Right ventricle myocardium inferior (tissue), 1 donor: ENCODE measurements at regions not wholly inside any gene's neighbourhood (a gene's known extent, or its start where the extent isn't known, plus 50 kb on each side); places are given as distances from the start of the nearest gene placed in this dataset.
A peak's percentile ranks its signal among the peaks of the same experiment; 100 is the strongest.
"Not testable (repeated sequence)": the region's sequence is repeated elsewhere in the genome, so short reads cannot be mapped to it uniquely, and the experiment has no call there.

ENCODE experiments used
- ATAC-seq: fragments of 200-7000 bp; cut with Tn5 transposase; one replicate; pipeline ENCODE4 v1.9.1; 2020; ENCODE audit warnings: mild to moderate bottlenecking, moderate library complexity
- DNase-seq: peaks from one replicate; pipeline ENCODE4 v3.0.0; 2021; ENCODE audit errors: missing footprints
- intact Hi-C: fragments of 100-400 bp; cut with DNase I; formaldehyde crosslinking; loops from one replicate; pipeline ENCODE4 v1.11.0; 2022
- donor health status: DM: no; HTN: yes; CAD: no; lungs with severe emphysema.

DNA sequence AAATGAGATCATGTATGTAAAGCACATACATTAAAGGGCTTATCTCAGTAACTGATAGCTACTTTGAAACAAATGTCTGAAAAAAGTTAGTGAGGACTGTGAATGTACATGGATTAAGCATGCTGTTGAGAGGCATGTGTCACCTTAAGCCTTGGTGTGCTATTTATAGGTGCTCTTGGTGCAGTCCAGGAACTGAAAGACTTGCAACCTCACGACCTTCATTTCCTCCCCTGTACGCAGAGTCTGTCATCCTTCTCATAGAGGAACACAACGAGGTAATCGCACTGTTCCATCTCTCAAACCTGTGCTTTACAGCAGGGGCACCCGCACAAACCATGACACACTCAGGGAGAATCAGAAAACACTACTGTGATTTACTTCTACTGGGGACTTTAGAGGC, 65.6 kb downstream of the UFM1 start:
- intact Hi-C loops: no loop called here
- ATAC-seq: peak; percentile 92
- no peak for DNase-seq

DNA sequence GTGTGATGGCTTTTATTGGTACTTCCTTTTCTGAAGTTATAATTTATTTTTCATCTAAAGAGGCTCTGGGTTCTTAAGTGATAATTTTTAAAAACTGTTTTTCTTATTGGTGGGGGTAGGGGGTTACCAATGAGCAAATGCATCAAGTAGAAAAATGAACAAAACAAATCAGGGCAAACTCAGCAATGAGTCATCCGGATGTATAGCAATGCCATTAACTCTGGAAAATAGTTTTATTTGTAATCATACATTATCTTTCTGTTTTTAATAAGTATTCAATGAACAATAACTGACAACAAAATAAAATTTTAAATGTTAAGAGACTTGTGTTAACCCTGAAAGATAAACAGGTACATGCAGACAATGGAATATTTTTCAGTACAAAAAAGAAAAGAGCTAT, 67.6 kb downstream of the UFM1 start:
- intact Hi-C loops: no loop called here
- DNase-seq (no peak), ATAC-seq (no peak)

DNA sequence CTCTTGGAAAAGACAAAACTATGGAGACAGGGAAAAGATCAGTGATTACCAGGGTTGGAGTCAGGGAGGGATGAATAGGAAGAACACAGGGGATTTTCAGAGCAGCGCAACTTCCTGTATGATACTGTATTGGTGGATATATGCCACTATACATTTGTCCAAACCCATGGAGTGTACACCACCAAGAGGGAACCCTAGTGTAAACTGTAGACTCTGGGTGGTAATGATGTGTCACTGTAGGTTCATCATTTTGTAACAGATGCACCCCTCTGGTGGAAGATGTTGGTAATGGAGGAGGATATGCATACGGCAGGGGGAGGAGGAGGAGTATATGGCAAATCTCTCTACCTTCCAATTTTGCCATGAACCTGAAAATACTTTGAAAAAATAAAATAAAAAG, 68.1 kb downstream of the UFM1 start:
- intact Hi-C loops: no loop called here
- DNase-seq: no peak
- ATAC-seq: no peak

- intact Hi-C loops: no loop called here
- ATAC-seq (no peak), DNase-seq (no peak)
Measured at GRCh38 chr13:38418286-38418685, 68.6 kb downstream of the UFM1 start.

DNA sequence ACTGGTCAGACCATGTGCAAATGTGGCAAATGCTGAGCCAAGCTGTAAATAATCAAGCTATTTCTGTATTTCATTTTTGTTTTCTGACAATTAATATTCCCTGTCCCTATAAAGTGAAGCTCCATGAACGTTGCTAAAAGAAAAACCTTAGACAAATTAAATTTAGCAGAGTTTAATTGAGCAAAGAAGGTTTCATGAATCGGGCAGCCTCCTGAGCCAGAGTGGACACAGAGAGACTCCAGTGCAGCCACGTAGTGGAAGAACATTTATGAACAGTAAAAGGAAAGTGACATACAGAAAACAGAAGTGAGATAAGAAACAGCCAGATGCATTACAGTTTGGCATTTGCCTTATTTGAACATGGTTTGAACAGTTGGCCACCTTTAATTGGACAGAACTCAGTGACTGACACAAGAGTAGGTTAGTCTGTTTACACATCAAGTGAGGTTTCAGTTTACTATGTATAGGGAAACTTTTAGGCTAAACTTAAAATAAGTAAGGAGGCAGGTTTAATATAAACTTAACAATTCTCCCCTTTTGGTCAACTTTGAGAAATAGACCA, 69.7 kb downstream of the UFM1 start:
- ATAC-seq (no peak), DNase-seq (no peak)
- intact Hi-C loops: no loop called here

GRCh38 chr13:38421590-38422560, 72.2 kb downstream of the UFM1 start:
- no peak for DNase-seq
- intact Hi-C loops: no loop called here
- ATAC-seq: peak; percentile 42

- intact Hi-C loops: no loop called here
- ATAC-seq (no peak), DNase-seq (no peak)
Measured at GRCh38 chr13:38429916-38430315, 80.3 kb downstream of the UFM1 start.

DNA sequence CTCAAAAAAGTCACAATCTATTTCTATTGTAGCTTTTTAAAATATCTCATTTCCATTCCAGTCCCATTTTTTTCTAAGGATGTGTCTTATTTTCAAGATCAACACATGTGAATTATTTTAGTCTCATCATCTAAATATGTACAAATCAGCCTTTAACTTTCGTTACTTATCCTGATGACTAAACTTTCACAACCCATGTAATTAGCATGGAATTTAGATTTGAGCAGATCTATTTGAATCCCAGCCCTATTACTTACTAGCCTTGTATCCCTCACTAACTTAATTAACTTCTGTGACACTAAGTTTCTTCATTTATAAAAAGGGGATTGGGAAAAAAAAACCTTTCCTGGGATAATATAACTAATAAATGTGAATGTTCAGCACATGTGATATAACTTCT, 81.1 kb downstream of the UFM1 start:
- intact Hi-C loops: no loop called here
- ATAC-seq (no peak), DNase-seq (no peak)

DNA sequence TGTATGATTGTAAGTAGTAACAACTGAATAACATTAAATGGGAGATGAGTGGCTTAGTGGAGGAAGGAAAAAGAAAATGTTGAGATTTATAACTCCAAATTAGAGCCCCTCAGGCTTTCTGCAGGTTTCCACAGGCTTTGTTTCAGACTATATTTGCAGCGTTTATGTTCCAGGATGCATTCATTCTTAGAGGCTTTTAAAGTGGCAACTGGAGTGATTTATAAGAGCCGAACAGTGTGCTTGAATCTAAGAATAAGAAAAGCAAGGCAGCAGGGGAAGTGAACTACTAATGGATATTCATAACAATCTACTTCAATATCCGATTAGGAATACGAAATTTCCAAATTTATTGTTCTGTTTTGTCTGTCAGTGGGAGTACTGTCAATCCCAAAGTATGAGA, 91.0 kb downstream of the UFM1 start:
- ATAC-seq (no peak), DNase-seq (no peak)
- intact Hi-C loops: no loop called here

DNA sequence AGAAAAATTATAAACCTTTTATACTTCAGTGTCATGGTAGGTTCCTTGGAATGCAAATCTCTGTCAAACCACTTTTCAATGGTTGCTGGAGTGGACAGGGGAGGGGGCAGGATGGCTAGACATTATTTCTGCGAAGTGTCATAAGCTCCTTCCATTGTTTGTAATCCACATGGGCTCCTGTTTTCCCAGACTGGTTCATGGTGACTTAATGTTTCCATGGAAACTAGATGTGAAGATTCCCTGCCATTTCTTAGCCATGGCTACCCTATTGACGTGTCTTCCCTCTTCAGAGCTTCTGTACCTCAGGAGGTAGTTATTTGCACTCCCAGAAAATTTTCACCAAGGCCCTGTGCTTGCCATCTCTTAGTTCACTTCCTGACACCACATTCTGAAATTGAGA, 95.3 kb downstream of the UFM1 start:
- DNase-seq (no peak), ATAC-seq (no peak)
- intact Hi-C loops: no loop called here

GRCh38 chr13:38452656-38453055, 103.0 kb downstream of the UFM1 start:
- DNase-seq: no peak
- intact Hi-C loops: no loop called here
- no peak for ATAC-seq

DNA sequence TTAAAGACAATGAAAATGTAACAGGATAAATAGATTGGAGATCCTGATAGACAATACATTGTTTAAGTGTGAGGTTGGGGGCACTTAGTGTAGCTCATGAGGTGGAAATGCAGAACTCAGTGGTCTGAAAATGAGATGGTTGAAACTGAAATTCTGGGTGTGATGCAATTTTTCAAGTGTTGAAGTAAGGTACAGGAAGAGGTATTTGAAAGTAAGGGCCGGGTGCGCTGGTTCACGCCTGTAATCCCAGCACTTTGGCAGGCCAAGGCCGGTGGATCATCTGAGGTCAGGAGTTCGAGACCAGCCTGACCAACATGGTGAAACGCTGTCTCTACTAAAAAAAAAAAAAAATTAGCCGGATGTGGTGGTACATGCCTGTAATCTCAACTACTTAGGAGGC, 113.0 kb downstream of the UFM1 start:
- no peak for DNase-seq
- ATAC-seq: no peak

DNA sequence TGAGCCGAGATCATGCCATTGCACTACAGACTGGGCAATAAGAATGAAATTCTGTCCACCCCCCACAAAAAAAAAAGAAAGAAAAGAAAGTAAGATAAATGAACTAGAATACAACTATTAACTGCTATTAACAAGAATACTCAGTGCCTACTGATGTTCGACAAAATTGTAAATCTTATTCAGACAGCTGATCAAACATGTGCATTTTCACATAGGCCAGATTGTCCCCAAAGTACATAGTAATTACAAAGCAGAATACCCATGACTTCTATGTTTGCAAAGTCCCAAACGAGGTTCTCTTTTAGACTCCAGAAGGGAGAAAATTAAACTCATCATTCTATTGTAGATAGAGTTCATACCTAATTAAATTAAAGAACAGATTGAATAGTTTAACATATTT, 113.4 kb downstream of the UFM1 start:
- DNase-seq (no peak), ATAC-seq (no peak)
- intact Hi-C loops: no loop called here

More for the DNA sequence above, 113.0 kb downstream of the UFM1 start:
- intact Hi-C loops: no loop called here

- intact Hi-C loops, ATAC-seq, DNase-seq: not testable (repeated sequence)
Measured at GRCh38 chr13:38472411-38472810, 122.8 kb downstream of the UFM1 start.

DNA sequence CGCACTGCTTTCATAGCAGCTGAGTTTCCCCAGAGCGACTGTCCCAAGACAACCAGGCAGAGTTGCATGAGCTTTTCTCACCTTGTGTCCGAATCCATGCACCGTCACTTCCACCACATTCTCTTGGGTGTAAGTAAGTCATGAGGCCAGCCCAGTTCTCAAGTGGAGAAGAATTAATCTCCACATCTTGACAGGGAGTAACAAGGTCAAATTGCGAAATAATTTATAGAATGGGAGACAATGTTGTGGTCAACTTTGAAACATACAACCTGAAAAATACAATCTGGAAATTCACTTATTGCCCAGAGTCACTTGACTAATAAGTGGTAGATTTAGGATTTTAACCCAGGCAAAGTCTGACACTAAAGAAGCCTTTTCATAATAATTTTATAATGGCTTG, 123.7 kb downstream of the UFM1 start:
- intact Hi-C loops: no loop called here
- DNase-seq (no peak), ATAC-seq (no peak)

DNA sequence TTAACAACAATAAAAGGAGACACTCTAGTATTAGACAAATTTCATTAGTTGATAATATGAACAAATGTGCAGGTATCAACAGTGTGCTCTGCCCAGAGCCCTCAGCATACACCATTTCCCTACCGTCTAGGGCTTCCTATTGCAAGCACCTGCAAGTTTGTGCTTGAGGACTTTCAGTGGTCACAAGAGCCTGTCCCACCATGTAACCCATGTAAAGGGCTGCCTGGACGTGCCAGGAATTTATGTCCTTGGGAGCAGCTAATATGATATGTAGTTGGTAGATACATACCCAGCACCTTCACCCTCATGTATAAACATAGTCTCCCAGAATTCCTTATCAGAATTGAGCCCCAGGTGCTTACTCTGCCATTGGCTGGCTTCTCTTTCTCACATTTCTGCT, 128.0 kb downstream of the UFM1 start:
- ATAC-seq (no peak), DNase-seq (no peak)
- intact Hi-C loops: no loop called here

- DNase-seq (no peak), ATAC-seq (no peak)
- intact Hi-C loops: no loop called here
Measured at GRCh38 chr13:38483623-38484022, 134.0 kb downstream of the UFM1 start.

GRCh38 chr13:38490657-38491056, 141.0 kb downstream of the UFM1 start:
- ATAC-seq (no peak), DNase-seq (no peak)
- intact Hi-C loops: no loop called here

GRCh38 chr13:38494445-38494844, 144.8 kb downstream of the UFM1 start:
- intact Hi-C loops: no loop called here
- DNase-seq (no peak), ATAC-seq (no peak)

- intact Hi-C loops: no loop called here
- DNase-seq: no peak
- no peak for ATAC-seq
Measured at GRCh38 chr13:38496917-38497316, 147.3 kb downstream of the UFM1 start.

- DNase-seq (no peak), ATAC-seq (no peak)
- intact Hi-C loops: no loop called here
Measured at GRCh38 chr13:38498271-38498670, 148.6 kb downstream of the UFM1 start.
